ENCODE measurements at regions not wholly inside any gene's neighbourhood (a gene's known extent, or its start where the extent isn't known, plus 50 kb on each side); places are given as distances from the start of the nearest gene placed in this dataset.

DNA sequence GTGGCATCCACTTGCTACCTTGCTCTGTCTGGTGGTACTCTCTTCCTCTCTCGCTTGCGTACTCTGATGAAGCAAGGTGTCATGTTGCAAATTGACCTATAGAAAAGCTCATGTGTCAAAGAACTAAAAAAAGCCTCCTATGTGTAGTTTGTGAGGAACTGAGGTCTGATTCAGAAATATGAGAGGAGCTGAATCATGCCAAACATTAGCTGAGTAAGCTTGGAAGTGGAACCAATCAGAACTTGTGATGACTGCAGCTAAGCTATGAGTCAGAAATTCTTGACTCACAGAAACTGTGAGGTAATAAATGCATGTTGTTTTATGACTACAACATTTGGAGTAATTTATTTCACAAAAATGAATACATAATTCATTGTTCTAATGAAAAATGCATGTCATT lies 2138.8 kb downstream of the PCDH7 start:
- TF ChIP-seq POLR2A (IDR thresholded peaks at IDR 0.05; ENCODE audit: control extremely low read depth in 1 of 2, low read depth in 2 of 2, low read length in 2 of 2), result no peak
- TF ChIP-seq, protein P1, sequence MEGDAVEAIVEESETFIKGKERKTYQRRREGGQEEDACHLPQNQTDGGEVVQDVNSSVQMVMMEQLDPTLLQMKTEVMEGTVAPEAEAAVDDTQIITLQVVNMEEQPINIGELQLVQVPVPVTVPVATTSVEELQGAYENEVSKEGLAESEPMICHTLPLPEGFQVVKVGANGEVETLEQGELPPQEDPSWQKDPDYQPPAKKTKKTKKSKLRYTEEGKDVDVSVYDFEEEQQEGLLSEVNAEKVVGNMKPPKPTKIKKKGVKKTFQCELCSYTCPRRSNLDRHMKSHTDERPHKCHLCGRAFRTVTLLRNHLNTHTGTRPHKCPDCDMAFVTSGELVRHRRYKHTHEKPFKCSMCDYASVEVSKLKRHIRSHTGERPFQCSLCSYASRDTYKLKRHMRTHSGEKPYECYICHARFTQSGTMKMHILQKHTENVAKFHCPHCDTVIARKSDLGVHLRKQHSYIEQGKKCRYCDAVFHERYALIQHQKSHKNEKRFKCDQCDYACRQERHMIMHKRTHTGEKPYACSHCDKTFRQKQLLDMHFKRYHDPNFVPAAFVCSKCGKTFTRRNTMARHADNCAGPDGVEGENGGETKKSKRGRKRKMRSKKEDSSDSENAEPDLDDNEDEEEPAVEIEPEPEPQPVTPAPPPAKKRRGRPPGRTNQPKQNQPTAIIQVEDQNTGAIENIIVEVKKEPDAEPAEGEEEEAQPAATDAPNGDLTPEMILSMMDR (IDR thresholded peaks at IDR 0.05; ENCODE audit: control extremely low read depth in 1 of 3, insufficient read depth in 1 of 3, low read depth in 1 of 3, low read length in 3 of 3), result no peak
- TF ChIP-seq KDM4A (IDR thresholded peaks at IDR 0.05; ENCODE audit: low read depth, low read length, severe bottlenecking), result no peak
- no peak for TF ChIP-seq EZH2 (IDR thresholded peaks at IDR 0.05; ENCODE audit: low read depth, low read length, severe bottlenecking)
- TF ChIP-seq RBBP5 (IDR thresholded peaks at IDR 0.05; ENCODE audit: borderline replicate concordance, low read depth, low read length), result no peak
- no peak for TF ChIP-seq MAFK (IDR thresholded peaks at IDR 0.05; ENCODE audit: low read depth, low read length)
- TF ChIP-seq CEBPB (IDR thresholded peaks at IDR 0.05; ENCODE audit: low read depth, low read length), result no peak
- TF ChIP-seq, protein P2, sequence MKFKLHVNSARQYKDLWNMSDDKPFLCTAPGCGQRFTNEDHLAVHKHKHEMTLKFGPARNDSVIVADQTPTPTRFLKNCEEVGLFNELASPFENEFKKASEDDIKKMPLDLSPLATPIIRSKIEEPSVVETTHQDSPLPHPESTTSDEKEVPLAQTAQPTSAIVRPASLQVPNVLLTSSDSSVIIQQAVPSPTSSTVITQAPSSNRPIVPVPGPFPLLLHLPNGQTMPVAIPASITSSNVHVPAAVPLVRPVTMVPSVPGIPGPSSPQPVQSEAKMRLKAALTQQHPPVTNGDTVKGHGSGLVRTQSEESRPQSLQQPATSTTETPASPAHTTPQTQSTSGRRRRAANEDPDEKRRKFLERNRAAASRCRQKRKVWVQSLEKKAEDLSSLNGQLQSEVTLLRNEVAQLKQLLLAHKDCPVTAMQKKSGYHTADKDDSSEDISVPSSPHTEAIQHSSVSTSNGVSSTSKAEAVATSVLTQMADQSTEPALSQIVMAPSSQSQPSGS (IDR thresholded peaks at IDR 0.05; ENCODE audit: low read length), result no peak
- no peak for TF ChIP-seq ZNF274 (IDR thresholded peaks at IDR 0.05; ENCODE audit: borderline replicate concordance, extremely low read depth, low read length)
- no peak for TF ChIP-seq YY1 (IDR thresholded peaks at IDR 0.05; ENCODE audit: low read depth, low read length)
- no peak for TF ChIP-seq NRF1 (IDR thresholded peaks at IDR 0.05; ENCODE audit: low read depth, low read length)
- no peak for TF ChIP-seq BRCA1 (IDR thresholded peaks at IDR 0.05; ENCODE audit: low read depth, low read length)
- TF ChIP-seq CHD1 (IDR thresholded peaks at IDR 0.05; ENCODE audit: low read depth, low read length), result no peak
- TF ChIP-seq TAF1 (IDR thresholded peaks at IDR 0.05; ENCODE audit: low read depth, low read length), result no peak
